ENCODE measurements at regions not wholly inside any gene's neighbourhood (a gene's known extent, or its start where the extent isn't known, plus 50 kb on each side); places are given as distances from the start of the nearest gene placed in this dataset.

DNA sequence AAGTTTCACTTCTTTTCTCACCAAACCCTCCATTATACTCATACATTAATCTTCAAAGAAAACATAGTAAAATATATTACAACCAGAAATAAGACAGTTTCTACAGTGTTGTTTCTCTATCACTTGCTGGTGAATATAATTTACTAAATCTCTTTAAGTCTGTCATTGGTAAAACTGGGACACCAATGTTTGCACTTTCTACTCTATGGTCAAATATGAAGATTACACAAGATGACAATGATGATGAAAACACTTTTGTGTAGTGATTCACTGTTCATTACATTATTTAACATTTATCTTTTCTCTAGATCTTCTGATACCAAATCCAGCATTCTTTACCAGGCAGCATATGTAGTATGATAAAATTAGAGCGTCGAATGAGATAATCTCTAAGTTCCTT is 459.1 kb downstream of the DMAC1 start:
- Histone ChIP-seq H3K4me1 (ENCODE audit: control insufficient read depth, extremely low read depth, insufficient read depth, low read length) (no peaks in the 10 kb centered on the region), H3K36me3 (ENCODE audit: control insufficient read depth, insufficient read depth, low read length) (no peaks in the 10 kb centered on the region), H3K27me3 (ENCODE audit: control insufficient read depth, insufficient read depth, low read length) (no peaks in the 10 kb centered on the region), H4K20me1 (ENCODE audit: control insufficient read depth, extremely low read depth, insufficient read depth, low read length) (no peaks in the 10 kb centered on the region), H3K27ac (ENCODE audit: insufficient read depth, low read length) (no peak overlapping the region), H3K9ac (ENCODE audit: insufficient read depth, low read length) (no peak overlapping the region), H3K9me3 (ENCODE audit: control insufficient read depth, insufficient read depth, low read depth, low read length) (no peaks in the 10 kb centered on the region), H3K4me3 (replicated peaks in 1 of 4; ENCODE audit: control extremely low read depth in 1 of 4, insufficient read depth in 1 of 4, low read depth in 3 of 4, low read length in 4 of 4) (no peak overlapping the region), H3K4me2 (ENCODE audit: extremely low read depth, insufficient read depth, low read length) (no peak overlapping the region), H2AFZ (ENCODE audit: low read length) (no peak overlapping the region), H3K79me2 (ENCODE audit: control insufficient read depth, insufficient read depth, low read length) (no peaks in the 10 kb centered on the region)
- no peak for TF ChIP-seq EZH2 (IDR thresholded peaks at IDR 0.05; ENCODE audit: low read length, missing control alignments)
- TF ChIP-seq, protein P1, sequence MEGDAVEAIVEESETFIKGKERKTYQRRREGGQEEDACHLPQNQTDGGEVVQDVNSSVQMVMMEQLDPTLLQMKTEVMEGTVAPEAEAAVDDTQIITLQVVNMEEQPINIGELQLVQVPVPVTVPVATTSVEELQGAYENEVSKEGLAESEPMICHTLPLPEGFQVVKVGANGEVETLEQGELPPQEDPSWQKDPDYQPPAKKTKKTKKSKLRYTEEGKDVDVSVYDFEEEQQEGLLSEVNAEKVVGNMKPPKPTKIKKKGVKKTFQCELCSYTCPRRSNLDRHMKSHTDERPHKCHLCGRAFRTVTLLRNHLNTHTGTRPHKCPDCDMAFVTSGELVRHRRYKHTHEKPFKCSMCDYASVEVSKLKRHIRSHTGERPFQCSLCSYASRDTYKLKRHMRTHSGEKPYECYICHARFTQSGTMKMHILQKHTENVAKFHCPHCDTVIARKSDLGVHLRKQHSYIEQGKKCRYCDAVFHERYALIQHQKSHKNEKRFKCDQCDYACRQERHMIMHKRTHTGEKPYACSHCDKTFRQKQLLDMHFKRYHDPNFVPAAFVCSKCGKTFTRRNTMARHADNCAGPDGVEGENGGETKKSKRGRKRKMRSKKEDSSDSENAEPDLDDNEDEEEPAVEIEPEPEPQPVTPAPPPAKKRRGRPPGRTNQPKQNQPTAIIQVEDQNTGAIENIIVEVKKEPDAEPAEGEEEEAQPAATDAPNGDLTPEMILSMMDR (conservative IDR thresholded peaks at IDR 0.05 in 1 of 2, IDR thresholded peaks at IDR 0.05 in 1 of 2; ENCODE audit: low read depth in 1 of 2, low read length in 2 of 2), result no peak
- DNase-seq (ENCODE audit: low read depth in 2 of 2), result no peak

DNA sequence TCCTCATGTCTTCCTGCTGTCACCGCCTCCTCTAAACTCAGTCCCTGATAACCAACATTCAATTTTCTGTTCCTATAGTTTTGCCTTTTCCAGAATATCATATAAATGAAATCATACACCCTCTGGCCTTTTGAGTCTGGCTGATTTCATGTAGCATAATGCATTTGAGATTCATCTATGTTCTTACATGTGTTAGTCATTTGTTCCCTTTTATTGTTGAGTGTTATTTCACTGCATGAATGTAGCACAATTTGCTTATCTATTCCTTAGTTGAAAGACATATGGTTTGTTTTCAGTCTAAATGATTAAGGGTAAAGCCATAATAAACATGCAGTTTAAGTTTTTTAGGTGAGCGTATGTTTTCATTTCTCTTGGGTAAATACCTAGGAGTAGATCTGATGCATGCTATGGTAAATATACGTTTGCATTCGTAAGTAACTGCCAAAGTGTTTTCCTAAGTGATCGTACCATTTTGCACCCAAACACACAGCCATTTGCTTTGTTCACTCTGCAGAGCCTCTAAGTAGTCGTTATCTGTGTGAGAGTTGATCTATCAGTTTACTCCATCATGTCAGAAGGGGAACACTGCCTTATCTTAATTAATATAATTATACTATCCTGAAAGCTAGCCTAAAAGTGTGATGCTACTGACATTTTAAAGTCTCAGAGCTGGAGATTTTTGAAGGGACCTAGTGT is 460.8 kb downstream of the DMAC1 start:
- Histone ChIP-seq H2AFZ (ENCODE audit: low read length) (no peak overlapping the region), H3K79me2 (ENCODE audit: control insufficient read depth, insufficient read depth, low read length) (no peaks in the 10 kb centered on the region), H3K27ac (ENCODE audit: insufficient read depth, low read length) (no peak overlapping the region), H4K20me1 (ENCODE audit: control insufficient read depth, extremely low read depth, insufficient read depth, low read length) (no peaks in the 10 kb centered on the region), H3K27me3 (ENCODE audit: control insufficient read depth, insufficient read depth, low read length) (no peaks in the 10 kb centered on the region), H3K9me3 (ENCODE audit: control insufficient read depth, insufficient read depth, low read depth, low read length) (no peaks in the 10 kb centered on the region), H3K9ac (ENCODE audit: insufficient read depth, low read length) (no peak overlapping the region), H3K4me3 (replicated peaks in 1 of 4; ENCODE audit: control extremely low read depth in 1 of 4, insufficient read depth in 1 of 4, low read depth in 3 of 4, low read length in 4 of 4) (no peak overlapping the region), H3K36me3 (ENCODE audit: control insufficient read depth, insufficient read depth, low read length) (no peaks in the 10 kb centered on the region), H3K4me2 (ENCODE audit: extremely low read depth, insufficient read depth, low read length) (no peak overlapping the region), H3K4me1 (ENCODE audit: control insufficient read depth, extremely low read depth, insufficient read depth, low read length) (no peaks in the 10 kb centered on the region)
- no peak for DNase-seq (ENCODE audit: low read depth in 2 of 2)
- no peak for TF ChIP-seq EZH2 (IDR thresholded peaks at IDR 0.05; ENCODE audit: low read length, missing control alignments)
- TF ChIP-seq, protein P1 (conservative IDR thresholded peaks at IDR 0.05 in 1 of 2, IDR thresholded peaks at IDR 0.05 in 1 of 2; ENCODE audit: low read depth in 1 of 2, low read length in 2 of 2), result no peak

DNA sequence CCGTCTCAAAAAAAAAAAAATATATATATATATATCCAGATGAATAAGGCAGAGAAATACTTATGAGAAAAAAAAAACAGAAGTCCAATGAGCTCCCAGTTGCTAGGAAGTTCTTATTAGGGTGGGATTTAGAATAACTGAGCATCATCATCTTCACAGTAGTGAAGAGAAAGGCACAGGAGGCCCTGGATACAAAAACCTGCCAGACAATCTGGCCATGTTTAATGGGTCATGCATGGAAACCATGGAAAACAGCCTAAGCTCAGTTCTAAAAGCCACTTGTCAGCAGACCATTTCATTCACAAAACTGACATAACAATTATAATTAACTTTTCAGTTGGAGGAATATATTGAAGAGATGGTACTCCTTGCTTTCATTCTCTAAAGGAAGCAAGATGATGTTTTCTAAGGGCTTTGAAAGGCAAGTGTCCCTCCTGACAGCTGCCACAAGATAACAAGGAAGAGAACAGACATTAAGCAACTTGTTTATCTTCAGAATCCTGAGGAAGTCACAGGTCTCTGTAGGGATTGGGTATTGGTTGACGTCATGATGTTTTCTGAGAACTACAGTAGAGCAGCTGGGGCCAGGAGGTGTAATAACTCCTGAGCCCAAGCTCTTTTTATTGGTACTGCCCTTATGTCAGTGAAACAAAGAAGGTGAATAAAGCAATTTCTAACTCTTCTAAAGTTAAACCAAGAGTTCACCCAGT is 463.1 kb downstream of the DMAC1 start:
- Histone ChIP-seq H3K4me2 (ENCODE audit: extremely low read depth, insufficient read depth, low read length) (no peak overlapping the region), H2AFZ (ENCODE audit: low read length) (no peak overlapping the region)

More for the DNA sequence above, 463.1 kb downstream of the DMAC1 start:
- H3K4me3 ChIP-seq (replicated peaks in 1 of 4; ENCODE audit: control extremely low read depth in 1 of 4, insufficient read depth in 1 of 4, low read depth in 3 of 4, low read length in 4 of 4), result no peak overlapping the region
- H3K9ac ChIP-seq (ENCODE audit: insufficient read depth, low read length), result no peak overlapping the region
- H3K27ac ChIP-seq (ENCODE audit: insufficient read depth, low read length), result no peak overlapping the region
- no peaks in the 10 kb centered on the region for H3K79me2 ChIP-seq (ENCODE audit: control insufficient read depth, insufficient read depth, low read length)
- H3K9me3 ChIP-seq (ENCODE audit: control insufficient read depth, insufficient read depth, low read depth, low read length), result no peaks in the 10 kb centered on the region
- no peaks in the 10 kb centered on the region for H3K27me3 ChIP-seq (ENCODE audit: control insufficient read depth, insufficient read depth, low read length)
- peak in 1 of 2 donors; percentile 77 for DNase-seq (ENCODE audit: low read depth in 2 of 2)
- H4K20me1 ChIP-seq (ENCODE audit: control insufficient read depth, extremely low read depth, insufficient read depth, low read length), result no peaks in the 10 kb centered on the region
- TF ChIP-seq EZH2 (IDR thresholded peaks at IDR 0.05; ENCODE audit: low read length, missing control alignments), result no peak
- TF ChIP-seq, protein P1 (conservative IDR thresholded peaks at IDR 0.05 in 1 of 2, IDR thresholded peaks at IDR 0.05 in 1 of 2; ENCODE audit: low read depth in 1 of 2, low read length in 2 of 2), result no peak
- H3K36me3 ChIP-seq (ENCODE audit: control insufficient read depth, insufficient read depth, low read length), result no peaks in the 10 kb centered on the region
- no peaks in the 10 kb centered on the region for H3K4me1 ChIP-seq (ENCODE audit: control insufficient read depth, extremely low read depth, insufficient read depth, low read length)

All from fibroblast of lung (primary cell).